Liver (tissue), 7 donors: ENCODE measurements at regions not wholly inside any gene's neighbourhood (a gene's known extent, or its start where the extent isn't known, plus 50 kb on each side); places are given as distances from the start of the nearest gene placed in this dataset.

Source experiments
- DNase-seq: peaks from one replicate; pipeline ENCODE4 v3.0.0-alpha.2; 2017; ENCODE audit warnings: low spot score
- H3K27ac ChIP-seq, 2 donors: one replicate each; pipeline ENCODE4 v1.7.0; 2013; ENCODE audit warnings: inconsistent platforms in 2 of 2, low read length in 2 of 2, control low read depth in 1 of 2, low read depth in 1 of 2, mild to moderate bottlenecking in 1 of 2
- H3K27me3 ChIP-seq, 4 donors: one replicate each; pipeline versions ENCODE4 v1.6.1 to v1.7.0; 2013; ENCODE audit warnings: low read length in 3 of 4, inconsistent platforms in 1 of 4, mild to moderate bottlenecking in 1 of 4, moderate library complexity in 1 of 4; ENCODE audit not compliant: control insufficient read depth in 4 of 4, insufficient read depth in 4 of 4
- H3K36me3 ChIP-seq, 4 donors: one replicate each; pipeline versions ENCODE4 v1.6.1 to v1.7.0; 2013; ENCODE audit warnings: low read length in 3 of 4, mild to moderate bottlenecking in 3 of 4, low read depth in 1 of 4, moderate library complexity in 1 of 4; ENCODE audit not compliant: control insufficient read depth in 4 of 4, insufficient read depth in 3 of 4
- H3K4me1 ChIP-seq, 4 donors: one replicate each; pipeline versions ENCODE4 v1.6.1 to v1.7.0; 2013; ENCODE audit warnings: low read length in 3 of 4, mild to moderate bottlenecking in 3 of 4, moderate library complexity in 1 of 4; ENCODE audit not compliant: control insufficient read depth in 4 of 4, insufficient read depth in 4 of 4
- H3K4me3 ChIP-seq, 3 donors: one replicate each; pipeline versions ENCODE4 v1.6.1 to v1.7.0; 2013; ENCODE audit warnings: low read length in 3 of 3, control low read depth in 1 of 3, low read depth in 1 of 3, mild to moderate bottlenecking in 1 of 3
- H3K9ac ChIP-seq, 2 donors: one replicate each; pipeline ENCODE4 v1.7.0; 2013; ENCODE audit warnings: low read length in 2 of 2, mild to moderate bottlenecking in 2 of 2, moderate library complexity in 2 of 2, control low read depth in 1 of 2, low read depth in 1 of 2
- H3K9me3 ChIP-seq, 4 donors: one replicate each; pipeline versions ENCODE4 v1.6.1 to v1.7.0; 2013; ENCODE audit warnings: low read length in 3 of 4; ENCODE audit not compliant: control insufficient read depth in 4 of 4
- FOXA1 ChIP-seq: IDR thresholded peaks from 2 replicates; pipeline ENCODE4 v1.6.1; 2016; ENCODE audit warnings: antibody characterized with exemption
- FOXA2 ChIP-seq: IDR thresholded peaks from 2 replicates; pipeline ENCODE4 v1.6.1; 2016; ENCODE audit warnings: antibody characterized with exemption
- GABPA ChIP-seq, 2 donors: IDR thresholded peaks in 1 of 2; conservative IDR thresholded peaks in 1 of 2; 2 replicates each; pipeline ENCODE4 v1.6.1; 2016; ENCODE audit warnings: antibody characterized with exemption in 2 of 2, mild to moderate bottlenecking in 1 of 2, moderate library complexity in 1 of 2
- HNF4A ChIP-seq, 2 donors: conservative IDR thresholded peaks; 2 replicates each; pipeline ENCODE4 v1.6.1; 2016; ENCODE audit warnings: antibody characterized with exemption in 2 of 2, mild to moderate bottlenecking in 2 of 2
- JUND ChIP-seq, 2 donors: IDR thresholded peaks; 2 replicates each; pipeline ENCODE4 v1.6.1; 2016; ENCODE audit warnings: antibody characterized with exemption in 2 of 2
- NR2F2 ChIP-seq: IDR thresholded peaks from 2 replicates; pipeline ENCODE4 v1.6.1; 2016; ENCODE audit warnings: antibody characterized with exemption
- RAD21 ChIP-seq, 2 donors: IDR thresholded peaks; 2 replicates each; pipeline ENCODE4 v1.6.1; 2016; ENCODE audit warnings: antibody characterized with exemption in 2 of 2, mild to moderate bottlenecking in 2 of 2
- REST ChIP-seq: IDR thresholded peaks from 2 replicates; pipeline ENCODE4 v1.6.1; 2016; ENCODE audit warnings: antibody characterized with exemption, mild to moderate bottlenecking
- RXRA ChIP-seq, 2 donors: IDR thresholded peaks; 2 replicates each; pipeline ENCODE4 v1.6.1; 2017 to 2018; ENCODE audit warnings: antibody characterized with exemption in 2 of 2, mild to moderate bottlenecking in 1 of 2
- SP1 ChIP-seq: IDR thresholded peaks from 2 replicates; pipeline ENCODE4 v1.6.1; 2018; ENCODE audit warnings: antibody characterized with exemption, mild to moderate bottlenecking
- ZBTB33 ChIP-seq: IDR thresholded peaks from 2 replicates; pipeline ENCODE4 v1.6.1; 2016; ENCODE audit warnings: antibody characterized with exemption
- WGBS: extraction: QIAGEN DNeasy Blood & Tissue Kit; methylation state at CpG from one replicate; pipeline ENCODE4 v1.1.7; 2013; 5-methylcytosine and 5-hydroxymethylcytosine counted together
- TF ChIP-seq, protein P1 (sequence below): IDR thresholded peaks from 2 replicates; pipeline ENCODE4 v1.6.1; 2016; ENCODE audit warnings: antibody characterized with exemption
- donor health status: healthy.
- donor health status: healthy.
- donor health status: healthy.
- donor health status: healthy.

- no peak for TF ChIP-seq REST
Measured at GRCh38 chr15:38627689-38628277, 63.2 kb upstream of the RASGRP1 start (continued).

GRCh38 chr15:38631119-38632075, 66.8 kb upstream of the RASGRP1 start:
- H3K36me3 ChIP-seq: no peaks in the 10 kb centered on the region
- no peak overlapping the region for H3K27ac ChIP-seq
- no peaks in the 10 kb centered on the region for H3K4me1 ChIP-seq
- no peak for TF ChIP-seq RAD21 (IDR thresholded peaks at IDR 0.05)
- TF ChIP-seq SP1: no peak
- no peak for TF ChIP-seq NR2F2
- TF ChIP-seq HNF4A (conservative IDR thresholded peaks at IDR 0.05): no peak
- no peak for TF ChIP-seq RXRA (IDR thresholded peaks at IDR 0.05)
- TF ChIP-seq FOXA1: no peak
- no peak for TF ChIP-seq FOXA2
- TF ChIP-seq REST: no peak
- TF ChIP-seq ZBTB33: no peak
- TF ChIP-seq, protein P1, sequence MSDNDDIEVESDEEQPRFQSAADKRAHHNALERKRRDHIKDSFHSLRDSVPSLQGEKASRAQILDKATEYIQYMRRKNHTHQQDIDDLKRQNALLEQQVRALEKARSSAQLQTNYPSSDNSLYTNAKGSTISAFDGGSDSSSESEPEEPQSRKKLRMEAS: no peak
- no peak for TF ChIP-seq GABPA (IDR thresholded peaks at IDR 0.05 in 1 of 2, conservative IDR thresholded peaks at IDR 0.05 in 1 of 2)
- TF ChIP-seq JUND (IDR thresholded peaks at IDR 0.05): no peak
- WGBS: 82% methylated on average over 5 of the region's 5 CpGs
- no peak overlapping the region for H3K9ac ChIP-seq
- H3K4me3 ChIP-seq: no peak overlapping the region
- DNase-seq: no peak
- no peaks in the 10 kb centered on the region for H3K9me3 ChIP-seq
- H3K27me3 ChIP-seq: no peaks in the 10 kb centered on the region
